H4 (cell line): ENCODE measurements at regions not wholly inside any gene's neighbourhood (a gene's known extent, or its start where the extent isn't known, plus 50 kb on each side); places are given as distances from the start of the nearest gene placed in this dataset.

Experiments
- DNase-seq: peaks from one replicate; pipeline ENCODE4 v3.0.0-alpha.2; 2015; ENCODE audit warnings: low spot score

DNA sequence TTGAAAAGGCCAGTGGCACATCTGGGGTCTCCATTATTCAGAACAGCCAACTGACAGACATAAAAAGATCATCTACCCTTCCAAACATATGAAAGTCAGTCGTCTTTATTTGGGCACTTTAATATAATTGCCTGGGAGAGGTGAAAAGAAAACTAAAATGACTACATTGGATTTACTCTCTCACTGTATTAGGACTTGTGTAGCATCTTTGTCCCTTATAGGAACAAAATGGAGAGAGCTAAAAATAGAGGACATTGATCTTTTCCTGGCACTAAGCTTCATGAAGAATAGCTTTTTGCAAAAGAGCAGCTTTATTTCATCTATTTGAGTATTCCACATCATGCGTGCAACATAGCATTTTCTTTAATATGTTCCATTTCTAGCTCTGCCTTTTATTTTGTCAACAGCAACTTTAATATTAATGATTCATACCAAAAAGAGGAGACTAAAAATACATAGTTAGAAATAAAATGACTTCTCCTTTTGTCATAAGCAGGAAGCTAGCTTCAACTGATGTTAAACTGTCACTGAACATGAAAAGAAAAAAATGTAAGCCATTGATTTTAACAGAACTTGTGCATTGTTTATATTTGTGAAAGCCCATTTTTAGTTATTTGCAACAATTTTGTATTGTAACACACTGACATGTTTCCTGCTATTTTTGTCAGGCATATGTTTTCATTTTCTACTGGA lies 254.6 kb downstream of the SEC23A start:
- no peak for DNase-seq

- DNase-seq: no peak
Observed at GRCh38 chr14:38847161-38847560, 255.9 kb downstream of the SEC23A start.

DNA sequence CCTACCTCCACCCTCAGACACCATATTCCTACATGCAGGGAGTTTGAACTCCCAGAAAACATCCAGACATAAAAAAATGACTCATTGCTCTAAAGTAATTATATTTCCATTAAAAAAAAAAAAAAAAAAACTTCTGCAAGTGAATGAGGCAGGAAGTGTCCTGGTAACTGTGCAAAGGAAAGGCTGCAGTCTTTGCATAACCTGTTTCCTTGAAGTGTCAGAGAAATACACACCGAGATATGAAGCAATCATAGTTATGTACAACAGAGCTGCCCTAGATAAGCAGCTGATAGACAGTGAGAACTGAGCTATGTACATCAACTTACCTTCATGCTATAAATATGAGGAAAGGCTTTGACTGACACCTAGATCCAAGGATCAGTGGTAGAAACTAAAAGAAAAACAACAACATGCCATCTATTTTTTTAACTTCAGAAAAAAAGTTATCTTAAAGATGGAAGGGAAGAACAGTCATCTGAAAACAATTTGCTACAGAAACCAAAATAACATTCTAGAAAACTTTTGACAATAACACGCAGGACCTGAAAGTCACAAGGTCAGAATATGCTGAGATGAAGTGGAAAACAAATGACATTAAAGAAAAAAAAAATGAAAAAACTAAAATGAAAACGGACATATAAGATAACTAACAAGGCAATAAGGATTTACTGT lies 263.2 kb downstream of the SEC23A start:
- DNase-seq: no peak

DNA sequence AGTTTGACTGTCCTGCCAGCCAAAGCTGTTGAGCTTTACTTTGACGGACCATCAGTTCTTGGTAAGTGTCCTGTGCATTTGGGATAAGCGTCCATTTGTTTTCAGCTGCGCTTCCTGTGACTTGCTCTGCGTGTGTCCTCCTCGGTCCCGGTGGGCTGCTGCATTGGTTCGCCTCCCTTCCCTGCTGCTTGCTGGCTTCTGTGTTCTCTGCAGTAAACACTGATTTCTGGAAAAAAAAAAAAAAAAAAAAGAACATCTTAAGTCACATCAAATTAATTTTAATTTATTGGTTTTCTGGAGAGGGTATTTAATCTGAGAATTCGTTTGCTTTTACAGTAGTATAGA lies 264.1 kb downstream of the SEC23A start:
- no peak for DNase-seq

GRCh38 chr14:38838049-38838978 lies 264.7 kb downstream of the SEC23A start:
- no peak for DNase-seq

GRCh38 chr14:38837343-38838048 lies 265.5 kb downstream of the SEC23A start:
- no peak for DNase-seq

GRCh38 chr14:38836539-38836938 lies 266.5 kb downstream of the SEC23A start:
- no peak for DNase-seq

GRCh38 chr14:38835874-38836273 lies 267.2 kb downstream of the SEC23A start:
- DNase-seq: no peak

- DNase-seq: no peak
Observed at GRCh38 chr14:38828183-38828827, 274.7 kb downstream of the SEC23A start.

- DNase-seq: no peak
Observed at GRCh38 chr14:38824706-38825105, 278.3 kb downstream of the SEC23A start.

DNA sequence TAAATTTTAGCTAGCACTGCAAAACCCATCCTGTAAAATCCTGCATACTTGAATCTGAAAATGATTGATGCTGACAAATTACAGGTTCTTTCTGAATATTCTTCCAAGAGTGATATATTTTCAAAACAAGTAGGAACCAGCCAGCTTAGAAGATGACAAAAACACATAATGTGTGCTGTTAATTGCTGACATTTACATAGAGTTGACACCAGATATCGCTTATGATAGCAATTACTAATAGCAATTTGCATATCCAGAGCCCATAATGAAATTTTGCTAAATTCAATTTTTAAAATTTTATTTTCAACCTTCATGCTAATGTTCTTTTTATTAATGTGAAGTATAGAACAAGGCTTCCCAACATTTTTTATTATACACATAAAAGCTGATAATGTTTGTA lies 284.5 kb downstream of the SEC23A start:
- no peak for DNase-seq

DNA sequence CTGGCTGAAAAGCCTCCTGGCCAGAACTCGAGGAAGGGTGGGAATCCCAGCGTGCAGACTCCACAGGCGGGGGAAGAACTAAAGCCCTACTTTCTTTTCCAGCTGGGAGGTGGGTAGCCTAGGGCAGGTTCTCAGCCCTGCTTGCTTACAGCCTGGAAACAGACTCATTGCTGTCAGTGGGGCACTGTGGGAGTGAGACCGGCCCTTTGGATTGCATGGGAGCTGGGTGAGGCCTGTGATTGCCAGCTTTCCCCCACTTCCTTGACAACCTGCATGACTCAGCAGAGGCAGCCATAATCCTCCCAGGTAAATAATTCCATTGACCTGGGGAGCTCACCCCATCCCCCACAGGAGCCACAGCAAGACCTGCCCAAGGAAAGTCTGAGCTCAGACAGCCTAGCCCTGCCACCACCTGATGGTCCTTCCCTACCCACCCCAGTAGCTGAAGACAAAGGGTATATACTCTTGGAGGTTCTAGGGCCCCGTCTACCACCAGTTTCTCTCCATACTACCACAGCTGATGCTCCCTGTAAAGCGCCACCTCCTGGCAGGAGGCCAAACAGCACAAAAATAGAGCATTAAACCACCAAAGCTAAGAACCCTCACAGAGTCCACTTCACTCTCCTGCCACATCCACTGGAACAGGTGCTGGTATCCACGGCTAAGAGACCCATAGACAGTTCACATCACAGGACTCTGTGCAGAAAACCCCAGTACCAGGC lies 294.1 kb downstream of the SEC23A start:
- DNase-seq: no peak

- no peak for DNase-seq
Observed at GRCh38 chr14:38799671-38800070, 303.4 kb downstream of the SEC23A start.

DNA sequence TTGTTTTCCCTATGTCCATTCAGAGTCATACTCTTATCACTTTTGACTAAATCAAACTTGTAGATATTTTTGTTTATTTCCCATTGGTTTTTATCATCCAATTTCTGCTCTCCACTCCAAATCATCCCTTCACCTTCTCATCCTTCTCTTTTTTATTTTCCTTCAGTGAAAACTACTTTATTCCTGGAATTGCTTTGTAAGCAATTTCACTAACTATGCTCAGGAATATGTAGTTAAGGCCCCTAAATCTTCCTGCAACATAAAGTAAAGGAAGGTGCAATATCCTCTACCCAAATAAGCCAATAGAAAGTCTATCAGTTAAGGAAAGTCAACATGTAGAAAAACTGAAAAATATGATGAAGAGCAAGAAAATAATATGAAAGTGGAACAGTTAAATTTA lies 308.4 kb downstream of the SEC23A start:
- DNase-seq: no peak

DNA sequence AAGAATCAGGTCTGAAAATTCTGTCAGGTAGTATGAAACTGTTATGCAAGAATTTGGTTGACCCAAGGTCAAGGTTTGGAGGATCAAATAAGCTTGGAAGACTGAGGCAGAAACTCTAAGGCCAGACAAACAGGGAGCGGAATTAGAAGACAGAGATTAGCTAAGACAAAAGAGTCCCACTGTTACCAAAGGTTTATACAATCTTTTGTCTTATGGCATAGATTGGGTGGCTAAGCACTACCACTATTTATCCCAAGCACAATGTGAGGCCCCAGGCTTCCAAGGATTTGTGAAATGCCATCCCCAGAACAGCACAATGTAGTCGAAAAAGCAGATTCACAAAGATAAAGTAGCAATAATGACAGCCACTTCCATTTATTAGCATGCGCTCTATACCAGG lies 311.2 kb downstream of the SEC23A start:
- DNase-seq: no peak

DNA sequence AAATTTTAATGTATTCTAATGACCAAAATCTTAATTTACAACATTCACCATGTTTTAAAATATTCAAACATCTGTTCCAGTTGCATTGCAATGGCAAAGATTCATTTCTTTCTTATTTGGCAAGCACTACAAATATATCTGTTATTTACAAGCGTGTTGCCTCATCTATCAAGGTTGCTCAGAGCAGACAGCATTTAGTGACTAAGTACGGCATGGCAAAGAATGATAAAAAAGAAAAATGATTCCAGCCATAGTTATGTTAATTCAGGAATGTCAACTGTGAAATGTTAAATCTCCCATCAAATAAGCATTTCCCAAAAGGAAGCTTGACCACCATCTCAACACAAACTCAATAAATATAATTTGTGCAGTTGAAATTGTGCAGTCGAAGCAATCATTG lies 312.1 kb downstream of the SEC23A start:
- no peak for DNase-seq

- DNase-seq: no peak
Observed at GRCh38 chr14:38789805-38790204, 313.2 kb downstream of the SEC23A start.

- no peak for DNase-seq
Observed at GRCh38 chr14:38788060-38788459, 315.0 kb downstream of the SEC23A start.

DNA sequence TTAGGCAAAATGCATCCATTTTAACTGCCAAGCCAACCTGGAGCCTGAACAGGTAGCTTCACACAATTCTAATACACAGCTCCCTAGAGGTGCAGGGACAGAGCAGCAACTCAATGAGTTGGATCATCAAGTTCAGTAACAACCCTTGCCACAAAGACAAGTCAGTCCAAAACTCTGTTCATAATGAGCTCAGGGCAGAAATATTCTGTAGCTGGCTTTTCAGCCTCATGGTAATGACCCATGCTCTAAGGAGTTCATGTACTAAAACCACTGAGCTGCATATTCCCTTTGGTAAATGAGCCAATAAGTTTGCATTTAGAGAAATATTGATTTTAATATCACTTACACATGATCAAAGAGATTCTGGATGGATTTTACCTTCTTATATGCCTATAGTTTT lies 316.1 kb downstream of the SEC23A start:
- no peak for DNase-seq

DNA sequence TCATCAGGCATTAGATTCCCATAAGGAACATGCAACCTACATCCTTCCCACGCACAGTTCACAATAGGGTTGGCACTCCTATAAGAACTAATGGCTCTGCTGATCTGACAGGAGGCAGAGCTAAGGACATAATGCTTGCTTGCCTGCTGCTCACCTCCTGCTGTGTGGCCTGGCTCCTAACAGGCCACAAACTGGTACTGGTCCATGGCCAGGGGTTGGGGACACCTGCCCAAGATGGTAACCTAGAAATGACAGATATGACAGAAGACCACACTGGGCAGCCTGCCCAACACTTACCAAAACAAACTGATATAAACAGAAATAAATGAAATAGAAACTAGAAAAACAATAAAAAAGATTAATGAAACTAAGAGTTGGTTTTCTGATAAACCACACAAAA lies 325.6 kb downstream of the SEC23A start:
- DNase-seq: no peak

DNA sequence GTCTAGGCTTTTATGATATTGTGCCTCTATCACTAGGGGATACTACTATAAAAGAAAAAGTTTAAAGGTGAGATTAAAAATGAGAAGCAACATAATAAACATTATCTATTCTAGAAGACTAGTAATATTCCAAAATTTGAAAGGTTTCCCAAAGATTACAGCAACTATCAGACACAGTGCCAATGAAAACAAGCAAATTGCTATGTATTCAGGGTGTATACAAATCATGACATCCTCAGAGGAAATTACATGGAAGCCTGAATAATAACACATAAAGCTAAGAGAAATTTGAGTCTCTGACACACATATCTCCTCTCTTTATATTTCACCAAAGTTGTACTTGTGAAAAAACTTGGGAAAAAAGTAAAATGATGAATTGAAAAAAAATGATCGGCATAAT lies 327.0 kb downstream of the SEC23A start:
- no peak for DNase-seq
